NCI-H510A treated with DMSO at 0.1 percent for 48 hours (cell line): ENCODE measurements at regions not wholly inside any gene's neighbourhood (a gene's known extent, or its start where the extent isn't known, plus 50 kb on each side); places are given as distances from the start of the nearest gene placed in this dataset.
A peak's percentile ranks its signal among the peaks of the same experiment; 100 is the strongest.
"Not testable (repeated sequence)": the region's sequence is repeated elsewhere in the genome, so short reads cannot be mapped to it uniquely, and the experiment has no call there.

ENCODE experiments used
- DNase-seq: peaks from one replicate; lab custom pipeline; 2025; lab: John Stamatoyannopoulos, UW

GRCh38 chr11:12585861-12586260 is 88.4 kb upstream of the TEAD1 start:
- DNase-seq, result no peak

GRCh38 chr11:12587333-12587991 is 86.8 kb upstream of the TEAD1 start:
- DNase-seq, result peak; percentile 8

- DNase-seq, result no peak
These were observed 82.5 kb upstream of the TEAD1 start for GRCh38 chr11:12591706-12592105.

- no peak for DNase-seq
These were observed 81.9 kb upstream of the TEAD1 start for GRCh38 chr11:12592283-12592682.

- DNase-seq, result not testable (repeated sequence)
These were observed 79.0 kb upstream of the TEAD1 start for GRCh38 chr11:12595089-12595847.

GRCh38 chr11:12598330-12599256 is 75.6 kb upstream of the TEAD1 start:
- DNase-seq, result peak; percentile 13

GRCh38 chr11:12599408-12600143 is 74.6 kb upstream of the TEAD1 start:
- DNase-seq, result peak; percentile 89

GRCh38 chr11:12600829-12601228 is 73.4 kb upstream of the TEAD1 start:
- DNase-seq, result no peak

GRCh38 chr11:12602421-12602820 is 71.8 kb upstream of the TEAD1 start:
- no peak for DNase-seq

- DNase-seq, result no peak
These were observed 70.8 kb upstream of the TEAD1 start for GRCh38 chr11:12603143-12604088.

GRCh38 chr11:12604557-12605153 is 69.6 kb upstream of the TEAD1 start:
- DNase-seq, result no peak

- DNase-seq, result no peak
These were observed 67.6 kb upstream of the TEAD1 start for GRCh38 chr11:12606597-12606996.

GRCh38 chr11:12608678-12609077 is 65.5 kb upstream of the TEAD1 start:
- not testable (repeated sequence) for DNase-seq

GRCh38 chr11:12611352-12611751 is 62.9 kb upstream of the TEAD1 start:
- no peak for DNase-seq

GRCh38 chr11:12617632-12618031 is 56.6 kb upstream of the TEAD1 start:
- no peak for DNase-seq

- no peak for DNase-seq
These were observed 55.3 kb upstream of the TEAD1 start for GRCh38 chr11:12618743-12619540.

- no peak for DNase-seq
These were observed 50.4 kb upstream of the TEAD1 start for GRCh38 chr11:12623869-12624268.
